Esophagus squamous epithelium (tissue), 4 donors: ENCODE measurements at regions not wholly inside any gene's neighbourhood (a gene's known extent, or its start where the extent isn't known, plus 50 kb on each side); places are given as distances from the start of the nearest gene placed in this dataset.

ENCODE experiments used
- CTCF ChIP-seq, 6 experiments: fragments of 450-650 bp in 4 of 6; fragments of 200-600 bp in 2 of 6; sonication (generic) in 2 of 6; IDR thresholded peaks; one replicate each; pipeline ENCODE4 v1.5.1; 2016 to 2019; ENCODE audit warnings: antibody characterized with exemption in 6 of 6, mild to moderate bottlenecking in 4 of 6, moderate library complexity in 4 of 6
- POLR2A ChIP-seq, 4 donors: fragments of 450-650 bp; IDR thresholded peaks; one replicate each; pipeline ENCODE4 v1.6.1; 2017; ENCODE audit warnings: antibody characterized with exemption in 4 of 4, mild to moderate bottlenecking in 4 of 4, moderate library complexity in 3 of 4

- TF ChIP-seq POLR2A (IDR thresholded peaks at IDR 0.05) (no peak), CTCF (IDR thresholded peaks at IDR 0.05) (no peak)
Observed at GRCh38 chr15:62972814-62973213, 69.7 kb upstream of the TPM1 start.
